Dermis blood vessel endothelial cell (primary cell): ENCODE measurements at regions not wholly inside any gene's neighbourhood (a gene's known extent, or its start where the extent isn't known, plus 50 kb on each side); places are given as distances from the start of the nearest gene placed in this dataset.
"Not testable (repeated sequence)": the region's sequence is repeated elsewhere in the genome, so short reads cannot be mapped to it uniquely, and the experiment has no call there.

Source experiments
- DNase-seq: peaks from one replicate; pipeline ENCODE4 v3.0.0; 2010

DNA sequence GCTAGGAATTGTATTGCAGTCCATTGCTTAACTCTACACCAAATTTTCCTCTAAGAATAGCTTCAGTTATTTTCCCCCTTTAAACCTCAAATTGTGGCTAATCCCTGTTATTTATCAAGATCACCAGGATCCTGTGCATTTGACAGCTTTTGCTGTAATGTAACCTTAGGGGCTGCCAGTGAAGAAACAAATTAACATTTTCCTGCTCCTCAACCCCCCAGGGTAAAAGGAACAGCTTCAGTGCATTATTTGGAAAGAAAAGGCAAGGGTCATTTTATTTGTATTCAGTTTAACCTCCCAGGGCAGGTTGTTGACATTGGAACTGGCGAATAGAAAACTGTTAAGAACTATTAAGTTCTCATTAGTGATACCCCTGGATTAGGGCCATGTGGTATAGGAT lies 57.0 kb downstream of the PCDH20 start:
- DNase-seq = no peak

DNA sequence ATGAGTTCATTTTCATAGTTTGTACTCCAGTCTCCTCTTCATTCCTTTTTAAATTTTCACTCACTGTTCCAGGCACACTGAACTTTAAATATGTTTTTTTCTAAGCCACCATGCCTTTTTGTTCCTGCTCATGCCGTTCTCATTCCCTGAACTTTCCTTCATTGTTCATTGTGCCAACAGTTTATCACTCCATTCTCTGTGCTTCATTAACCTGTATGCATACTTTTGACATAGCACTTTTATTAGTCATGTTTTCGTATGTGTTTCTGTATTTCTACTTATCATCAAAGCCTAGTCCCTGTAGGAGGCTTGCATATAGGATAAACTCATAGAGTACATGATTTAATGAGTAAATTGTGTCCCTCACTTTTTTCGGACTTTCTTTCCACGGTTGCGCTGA lies 65.3 kb downstream of the PCDH20 start:
- DNase-seq = no peak

DNA sequence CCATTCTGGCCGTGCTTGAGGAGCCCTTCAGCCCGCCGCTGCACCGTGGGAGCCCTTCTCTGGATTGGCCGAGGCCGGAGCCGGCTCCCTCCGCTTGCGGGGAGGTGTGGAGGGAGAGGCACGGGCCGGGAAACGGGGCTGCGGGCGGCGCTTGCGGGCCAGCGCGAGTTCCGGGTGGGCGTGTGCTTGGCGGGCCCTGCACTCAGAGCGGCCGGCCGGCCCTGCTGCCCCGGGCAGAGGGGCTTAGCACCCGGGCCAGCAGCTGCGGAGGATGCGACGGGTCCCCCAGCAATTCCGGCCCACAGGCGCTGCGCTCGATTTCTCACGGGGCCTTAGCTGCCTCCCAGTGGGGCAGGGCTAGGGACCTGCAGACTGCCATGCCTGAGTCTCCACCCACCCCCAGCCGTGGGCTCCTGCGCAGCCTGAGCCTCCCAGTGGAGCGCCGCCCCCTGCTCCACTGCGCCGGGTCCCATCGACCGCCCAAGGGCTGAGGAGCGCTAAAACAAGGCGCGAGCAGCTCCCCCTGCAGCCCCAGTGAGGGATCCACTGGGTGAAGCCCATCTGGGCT lies 76.5 kb downstream of the PCDH20 start:
- no peak for DNase-seq

DNA sequence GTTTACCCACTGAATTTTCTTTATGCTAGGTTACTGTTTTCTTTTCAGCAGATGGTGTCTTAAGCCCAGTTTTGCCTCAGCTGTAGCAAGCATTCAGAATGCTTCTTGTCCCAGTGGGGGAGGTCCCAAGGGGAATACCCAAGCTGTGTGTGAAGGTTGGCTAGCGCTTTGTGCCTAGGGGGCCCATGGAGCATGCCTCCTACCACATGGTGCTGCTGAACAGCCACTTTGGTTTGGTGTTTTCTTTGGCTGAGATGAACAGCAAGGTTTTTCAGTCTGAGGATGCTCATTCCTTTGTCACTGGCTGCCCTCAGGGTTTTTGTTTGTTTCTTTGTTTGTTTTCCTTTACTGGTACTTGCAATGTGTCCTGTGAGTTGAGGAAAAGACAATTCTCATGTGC lies 99.0 kb downstream of the PCDH20 start:
- no peak for DNase-seq

DNA sequence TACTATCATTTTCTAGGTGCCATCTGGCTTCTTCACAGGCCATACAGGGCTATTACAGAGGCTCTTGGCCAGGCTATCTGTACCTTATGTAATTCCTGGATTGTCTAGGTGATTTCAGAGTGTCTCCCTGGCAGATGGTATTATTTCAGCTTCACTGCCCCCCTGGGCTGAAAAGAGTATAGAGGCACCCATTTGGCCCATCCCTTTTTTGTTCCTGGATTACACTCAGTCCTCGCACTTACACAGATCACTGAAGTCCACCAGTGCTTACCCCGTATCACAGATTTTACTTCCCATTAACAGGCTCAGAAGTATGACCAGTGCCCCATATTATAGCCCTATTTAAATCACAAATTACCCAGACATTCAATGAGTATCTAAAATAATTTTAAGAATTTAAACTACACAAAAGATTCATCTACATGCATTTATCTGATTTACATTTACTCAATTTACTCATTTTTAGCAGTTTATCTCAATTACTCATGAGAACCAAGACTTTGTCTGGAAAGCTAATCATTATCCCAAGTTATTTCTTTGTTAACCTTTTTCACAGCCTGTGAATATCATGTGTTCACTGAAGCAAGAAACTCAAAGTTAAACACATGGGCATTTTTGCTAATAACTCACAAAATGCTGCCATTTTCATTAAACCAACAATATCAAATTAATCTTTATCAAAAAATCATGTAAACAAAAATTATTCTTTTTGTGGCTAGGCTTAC lies 121.0 kb downstream of the PCDH20 start:
- no peak for DNase-seq

DNA sequence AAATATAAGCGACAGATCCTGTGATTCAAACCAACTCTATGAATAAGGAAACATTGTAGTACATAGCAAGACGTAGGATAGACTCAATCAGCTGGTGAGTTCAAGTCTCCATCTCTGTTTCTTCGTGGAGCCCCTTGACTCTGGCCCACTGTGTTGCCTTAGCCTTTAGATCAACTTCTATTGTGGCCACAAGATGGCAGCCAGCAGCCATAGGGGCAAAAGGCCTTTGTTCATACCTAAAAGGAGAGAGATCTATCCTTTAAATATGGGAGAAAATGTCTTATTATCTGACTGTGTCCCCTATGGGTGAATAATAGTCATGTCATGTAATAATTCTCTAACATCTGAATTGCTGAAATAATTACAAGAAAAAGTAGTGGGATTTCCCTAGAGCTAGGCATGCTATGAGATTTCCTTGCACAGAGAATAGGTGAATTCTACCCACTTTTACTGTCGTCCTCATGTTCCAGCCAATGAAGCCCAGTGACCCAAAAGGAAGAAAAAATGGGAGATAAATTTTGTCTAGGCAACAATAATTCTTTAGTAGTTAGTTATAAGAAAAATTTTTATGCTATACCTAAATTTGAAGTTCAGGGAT lies 129.4 kb downstream of the PCDH20 start:
- no peak for DNase-seq

DNA sequence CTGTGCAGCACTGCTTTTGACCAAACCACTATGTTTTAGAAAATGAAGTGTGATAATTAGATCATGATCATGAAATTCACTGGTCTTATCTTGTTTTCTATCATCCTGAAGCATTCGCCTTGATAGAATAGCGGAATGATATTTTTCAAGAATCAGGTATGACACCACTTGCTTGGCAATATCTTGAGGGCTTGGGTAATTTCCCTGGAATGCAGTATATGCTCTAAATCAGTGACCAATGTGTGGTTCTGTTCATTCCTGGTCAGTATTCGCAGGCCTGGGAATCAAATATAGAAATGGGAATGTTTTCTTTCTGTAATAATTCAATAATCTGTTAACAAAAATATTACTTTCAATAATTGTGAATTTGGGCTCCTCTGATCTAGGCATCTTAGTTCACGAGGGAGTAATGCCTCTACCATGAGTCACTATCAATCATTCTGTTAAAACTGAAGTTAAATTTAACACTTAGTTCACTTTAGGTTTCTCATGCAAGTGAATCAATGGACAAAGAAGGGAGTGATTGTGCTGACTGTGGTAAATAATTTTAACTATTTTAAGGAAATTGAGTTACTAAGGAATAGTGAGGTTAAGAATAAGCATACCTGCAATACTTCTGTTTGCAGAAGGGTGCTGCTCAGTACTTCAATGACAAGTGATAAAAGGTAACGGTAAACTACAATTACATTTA lies 137.9 kb downstream of the PCDH20 start:
- DNase-seq = no peak

DNA sequence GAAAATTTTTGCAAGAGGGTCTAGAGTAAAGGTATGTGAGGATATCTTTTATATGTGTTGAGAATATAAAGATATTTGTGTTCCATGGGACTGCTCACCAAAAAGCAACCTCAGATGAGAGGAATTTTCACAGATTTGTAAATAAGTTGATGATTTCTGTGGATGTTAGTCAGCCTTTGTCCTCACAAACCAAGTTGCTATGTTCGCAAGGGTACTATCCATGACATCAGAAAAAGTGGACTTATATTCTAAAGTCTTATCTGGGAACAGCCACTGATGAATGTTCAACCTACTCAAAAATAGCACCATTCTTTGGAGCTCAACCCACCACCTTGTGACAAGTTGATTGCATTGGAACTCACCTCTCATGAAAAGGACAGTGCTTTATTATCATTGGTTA lies 138.6 kb downstream of the PCDH20 start:
- DNase-seq = no peak

DNA sequence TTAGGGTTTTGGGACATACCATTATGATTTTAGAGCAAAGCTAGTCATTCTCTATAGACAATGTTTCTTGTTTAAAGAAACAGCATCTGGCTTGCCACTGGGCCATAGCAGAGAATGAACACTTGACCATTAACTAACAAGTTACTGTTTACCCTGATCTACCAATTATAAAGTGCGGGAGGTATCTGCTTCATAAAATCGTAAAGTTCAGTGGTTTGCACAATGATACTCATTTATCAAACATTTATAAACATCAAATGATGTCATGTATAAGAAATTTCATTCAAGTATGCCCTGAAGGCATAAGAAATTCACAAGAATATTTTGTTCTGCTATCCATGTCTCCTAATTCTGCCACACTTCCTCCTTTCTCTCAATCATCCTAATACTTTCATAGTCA lies 139.2 kb downstream of the PCDH20 start:
- DNase-seq = no peak

DNA sequence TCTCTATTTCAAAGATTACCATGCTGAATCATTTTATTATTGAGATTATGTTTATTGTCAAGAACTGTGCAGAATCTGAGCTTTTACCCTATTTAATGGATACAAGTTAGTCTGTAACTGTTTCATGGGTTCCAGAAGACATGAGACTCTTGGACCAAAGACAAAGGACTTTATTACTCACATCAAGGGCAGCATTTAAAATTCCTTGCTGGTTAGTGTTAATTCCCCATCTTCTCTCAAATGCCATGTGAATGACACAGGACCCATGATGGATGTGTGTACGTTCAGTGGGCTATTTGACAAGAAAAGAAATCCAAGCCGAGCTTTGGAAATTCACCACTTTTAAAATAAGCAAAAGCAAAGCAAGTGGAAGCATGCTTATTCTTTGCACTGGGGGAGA lies 139.9 kb downstream of the PCDH20 start:
- DNase-seq = no peak

DNA sequence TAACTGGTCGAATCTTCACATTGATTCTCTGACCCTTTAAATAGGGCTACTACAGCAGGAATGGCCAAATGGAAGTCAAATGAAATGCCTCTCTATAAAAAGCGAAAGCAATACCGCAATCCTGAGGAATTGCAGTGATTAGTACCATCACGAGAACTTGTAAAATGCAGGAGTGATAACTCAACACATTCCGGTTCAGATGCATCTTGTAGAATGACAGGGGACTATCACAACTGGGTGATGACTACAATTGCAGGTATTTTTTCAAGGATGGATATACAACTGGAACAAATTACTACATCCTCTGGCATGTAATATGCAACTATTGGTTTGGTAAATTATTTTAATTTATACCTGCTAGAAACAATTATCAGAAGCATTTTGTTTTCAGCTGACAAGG lies 140.4 kb downstream of the PCDH20 start:
- no peak for DNase-seq

DNA sequence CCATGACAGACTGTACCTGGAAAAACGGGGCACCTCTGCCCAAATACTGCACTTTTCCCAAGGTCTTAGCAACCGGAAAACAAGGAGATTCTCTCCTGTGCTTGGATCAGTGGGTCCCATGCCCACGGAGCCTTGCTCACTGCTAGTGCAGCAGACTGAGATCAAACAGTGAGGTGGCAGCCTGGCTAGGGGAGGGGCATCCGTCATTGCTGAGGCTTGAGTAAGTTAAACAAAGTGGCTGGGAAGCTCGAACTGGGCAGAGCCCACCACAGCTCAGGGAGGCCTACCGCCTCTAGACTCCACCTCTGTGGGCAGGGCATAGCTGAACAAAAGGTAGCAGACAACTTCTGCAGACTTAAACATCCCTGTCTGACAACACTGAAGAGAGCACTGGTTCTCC lies 148.8 kb downstream of the PCDH20 start:
- not testable (repeated sequence) for DNase-seq

DNA sequence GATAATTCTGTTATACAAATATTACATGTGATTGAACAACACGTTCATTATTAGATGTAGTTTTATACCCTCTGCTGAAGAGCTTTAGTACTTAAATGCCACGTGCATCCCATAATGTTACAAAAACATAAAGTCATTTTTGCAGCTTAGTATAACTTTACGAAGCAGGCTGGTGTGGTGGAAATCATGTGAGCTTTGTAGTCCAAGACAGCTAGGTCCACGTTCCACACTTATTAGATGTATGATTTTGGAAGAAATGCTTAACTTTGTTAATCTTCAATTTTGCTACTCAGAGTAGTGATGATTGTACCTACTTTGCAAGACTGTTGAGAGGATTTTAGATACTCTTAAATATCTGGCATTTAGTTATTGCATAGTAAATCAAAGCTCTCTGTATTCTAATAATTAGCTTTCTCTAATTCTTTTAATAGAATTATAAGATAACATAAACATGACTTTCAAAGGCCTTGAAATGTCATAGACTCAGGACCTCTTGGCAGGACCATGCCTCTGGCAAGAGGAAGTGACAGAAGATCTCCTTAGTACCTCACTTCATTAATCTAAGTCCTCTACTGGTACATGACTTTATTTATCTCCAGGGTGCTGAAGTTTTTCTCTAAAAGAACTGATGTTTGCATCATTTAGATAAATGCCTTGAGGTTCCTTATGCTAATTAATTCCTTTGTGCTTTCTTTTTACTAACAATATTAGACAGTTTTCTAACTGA lies 153.7 kb downstream of the PCDH20 start:
- DNase-seq = no peak

DNA sequence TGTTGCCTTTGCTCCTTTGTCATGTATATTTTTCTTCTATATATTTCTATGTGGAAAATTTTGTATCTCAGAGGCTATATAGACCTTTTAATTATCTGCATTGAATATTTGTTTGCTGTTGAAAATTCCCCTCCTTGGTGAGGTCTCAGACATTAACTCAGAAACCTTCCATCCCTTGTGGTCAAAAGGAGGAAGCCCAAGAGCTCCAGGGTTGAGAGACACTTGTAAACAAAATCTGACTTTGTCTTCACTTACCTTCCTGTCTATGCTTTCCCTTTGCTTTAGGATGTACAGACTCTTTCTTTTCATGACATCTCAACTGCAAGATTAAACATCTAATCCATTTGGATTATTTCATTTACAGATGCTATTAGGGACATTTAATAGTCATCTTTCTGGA lies 157.5 kb downstream of the PCDH20 start:
- no peak for DNase-seq

DNA sequence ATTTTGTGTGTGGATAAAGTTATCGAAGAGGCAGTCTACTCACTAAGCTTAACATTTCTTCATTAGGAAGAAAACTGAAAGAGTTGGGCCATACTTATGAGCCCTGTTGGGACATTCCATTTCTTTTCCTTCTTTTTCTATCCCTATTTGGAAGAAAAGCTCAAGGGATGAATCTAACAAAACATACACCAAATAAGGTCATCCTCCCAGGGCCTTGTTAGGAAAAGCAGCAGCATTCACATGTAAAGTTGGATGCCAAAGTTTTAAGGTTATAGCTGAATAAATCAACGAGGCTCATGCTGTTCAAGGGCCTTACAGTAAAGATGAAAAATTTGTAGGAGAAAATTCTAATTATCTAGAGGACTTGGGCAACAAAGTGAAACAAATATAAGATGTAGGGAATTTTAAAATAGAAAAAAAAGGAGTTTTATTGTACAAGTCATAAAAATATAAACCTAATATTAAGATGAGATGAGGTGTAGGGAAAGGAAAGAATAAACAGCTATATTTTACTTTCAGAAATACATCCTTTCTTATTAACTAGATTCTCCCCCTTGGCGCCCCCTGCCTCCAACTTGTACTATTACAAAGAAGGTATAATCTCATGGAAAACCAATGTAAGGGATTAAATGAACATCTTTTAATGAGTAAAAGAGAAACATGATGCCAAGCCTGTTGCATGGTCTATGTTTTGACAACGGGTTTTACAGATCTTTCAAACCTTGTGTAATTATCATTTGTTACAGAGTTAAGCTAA lies 160.4 kb downstream of the PCDH20 start:
- no peak for DNase-seq

DNA sequence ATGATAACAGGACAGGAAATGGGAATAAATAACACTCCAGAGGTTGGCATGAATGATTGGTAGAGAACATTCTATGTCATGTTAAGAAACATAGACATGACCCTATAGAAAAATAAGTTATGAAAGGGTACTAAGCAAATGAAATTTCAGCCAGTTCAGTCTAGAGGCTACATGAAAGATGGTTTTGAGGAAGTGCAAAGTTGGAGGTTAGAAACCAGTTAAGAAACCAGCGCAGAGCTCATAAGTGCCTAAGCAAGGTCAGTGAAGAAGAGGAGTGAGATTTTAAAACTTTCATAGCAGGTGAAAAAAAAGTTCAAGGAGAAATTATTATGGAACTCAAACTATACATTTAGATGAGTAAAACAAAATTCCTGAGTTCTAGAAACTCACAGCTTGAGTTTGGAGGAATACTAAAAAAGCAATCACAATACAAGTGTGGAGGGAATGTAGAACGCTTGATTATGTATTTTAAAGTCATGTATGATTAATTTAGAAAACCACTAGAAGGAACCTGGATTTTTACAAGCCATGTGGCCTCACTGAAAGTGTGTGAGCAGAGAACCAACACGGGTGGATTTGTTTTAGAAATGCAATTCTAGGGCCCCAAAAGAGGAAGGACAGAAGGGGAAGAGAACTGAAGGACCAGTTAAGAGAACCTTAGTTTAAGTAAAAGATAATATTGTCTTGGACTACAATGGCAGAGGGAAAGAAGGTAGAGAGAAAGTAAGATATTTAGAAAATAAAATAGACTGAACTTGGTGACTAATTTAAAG lies 162.4 kb downstream of the PCDH20 start:
- DNase-seq = no peak

DNA sequence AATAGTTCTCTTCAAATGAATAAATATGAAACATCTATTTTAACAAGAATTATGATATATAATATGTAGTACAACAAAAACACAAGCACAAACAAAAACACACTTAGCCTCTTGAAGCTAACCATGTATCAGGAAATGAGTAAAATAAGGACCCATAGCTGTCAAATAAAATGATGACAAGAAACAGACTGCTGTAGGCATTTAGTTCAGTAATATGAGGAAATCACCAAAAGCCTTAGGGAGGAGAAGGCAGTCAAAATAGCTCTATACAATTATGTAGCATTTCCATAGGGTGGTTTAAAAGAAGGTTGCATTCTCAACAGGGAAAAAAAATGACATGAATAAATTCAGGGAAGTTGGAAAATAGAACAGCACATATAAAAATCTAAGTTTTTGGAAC lies 163.4 kb downstream of the PCDH20 start:
- no peak for DNase-seq

DNA sequence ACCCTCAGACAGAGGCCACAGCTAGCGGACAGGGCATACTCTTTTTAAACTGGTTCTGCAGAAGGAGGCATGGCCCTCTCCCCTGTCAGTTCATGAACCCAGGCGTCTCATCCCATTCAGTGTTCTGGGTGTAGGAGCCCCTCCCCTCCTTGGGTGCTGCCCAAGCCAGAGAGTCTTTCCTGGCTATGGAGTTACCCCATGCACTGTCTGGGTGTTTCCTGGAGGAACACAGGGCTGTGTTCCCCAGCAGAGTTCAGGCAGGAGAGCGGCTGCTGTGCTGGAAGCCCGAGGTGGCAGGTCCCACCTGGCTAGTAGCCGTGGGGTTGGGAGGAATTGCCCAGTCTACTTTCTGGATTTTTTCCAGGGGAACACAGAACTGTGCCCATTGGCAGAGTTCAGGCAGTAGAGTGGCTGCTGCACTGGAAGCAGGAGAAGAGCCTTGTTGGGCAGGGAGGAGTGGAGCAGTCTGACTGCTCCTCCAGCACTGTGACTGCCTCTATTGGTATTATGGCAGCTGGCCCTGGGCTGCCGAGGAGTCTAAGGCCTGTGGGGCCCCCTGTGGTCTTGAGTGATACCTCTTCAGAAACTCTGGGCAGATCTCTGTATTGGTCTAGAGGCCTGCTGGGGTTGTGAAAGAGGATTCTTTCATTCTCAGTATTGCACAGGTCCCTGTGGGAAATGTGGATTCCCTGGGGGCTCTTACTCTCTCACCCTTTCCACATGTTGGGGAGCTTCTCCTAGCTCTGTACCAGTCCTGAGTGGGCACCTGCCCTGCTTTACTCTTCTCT lies 168.3 kb downstream of the PCDH20 start:
- no peak for DNase-seq

DNA sequence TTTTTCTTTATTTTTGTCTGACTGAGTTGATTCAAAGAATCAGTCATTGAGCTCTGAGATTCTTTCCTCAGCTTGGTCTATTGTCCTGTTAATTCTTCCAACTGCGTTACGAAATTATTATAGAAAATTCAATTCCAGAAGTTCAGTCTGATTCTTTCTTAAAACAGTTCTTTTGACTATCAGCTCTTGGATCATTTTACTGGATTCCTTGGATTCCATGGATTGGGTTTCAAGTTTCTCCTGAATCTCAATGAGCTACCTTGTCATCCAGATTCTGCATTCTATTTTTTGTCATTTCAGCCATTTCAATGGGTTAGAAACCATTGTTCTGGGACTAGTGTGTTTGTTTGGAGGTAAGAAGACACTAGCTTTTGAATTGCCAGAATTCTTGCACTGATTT lies 169.3 kb downstream of the PCDH20 start:
- DNase-seq = no peak

DNA sequence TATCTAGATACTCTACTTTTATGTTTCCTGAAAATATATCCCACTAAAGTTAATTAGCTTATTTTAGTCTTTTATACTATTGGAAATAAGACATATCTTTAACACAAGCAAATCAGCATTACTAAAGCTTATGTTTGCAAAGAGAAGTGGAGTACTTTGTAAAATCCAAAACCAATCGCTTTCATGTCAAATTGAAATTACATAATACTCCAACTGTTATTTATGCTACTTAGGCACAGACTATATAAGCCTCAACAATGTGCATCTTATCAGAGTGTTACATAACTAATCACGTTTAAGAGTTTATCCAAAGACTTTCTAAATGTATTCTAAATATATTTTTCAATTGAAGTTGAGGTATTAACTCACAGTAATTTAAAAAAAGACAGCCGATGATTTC lies 200.0 kb downstream of the PCDH20 start:
- DNase-seq = no peak

DNA sequence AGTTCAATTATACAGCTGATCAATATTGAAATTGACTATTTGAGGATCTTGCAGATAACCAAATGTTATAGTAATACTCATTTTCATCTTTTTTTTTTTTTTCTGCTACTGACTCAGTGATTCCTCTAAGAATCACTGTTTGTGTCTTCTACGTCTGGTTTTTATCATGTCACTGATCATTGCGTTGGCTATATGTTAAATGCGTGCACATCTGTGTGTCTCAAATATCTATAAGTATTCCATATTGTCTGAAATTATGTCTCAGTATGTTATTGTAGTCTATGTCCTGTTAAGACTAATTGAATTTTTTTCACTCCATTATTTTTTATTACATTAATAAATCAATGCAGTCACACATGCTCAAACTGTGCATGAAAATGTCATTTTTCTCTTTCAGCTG lies 200.5 kb downstream of the PCDH20 start:
- no peak for DNase-seq
